Hypothalamus (tissue), 51 donors: ENCODE measurements at regions not wholly inside any gene's neighbourhood (a gene's known extent, or its start where the extent isn't known, plus 50 kb on each side); places are given as distances from the start of the nearest gene placed in this dataset.
"Not testable (repeated sequence)": the region's sequence is repeated elsewhere in the genome, so short reads cannot be mapped to it uniquely, and the experiment has no call there.

Experiments used
- DNase-seq, 51 donors: peaks; one replicate each; lab custom pipeline; 2025; lab: John Stamatoyannopoulos, UW

DNA sequence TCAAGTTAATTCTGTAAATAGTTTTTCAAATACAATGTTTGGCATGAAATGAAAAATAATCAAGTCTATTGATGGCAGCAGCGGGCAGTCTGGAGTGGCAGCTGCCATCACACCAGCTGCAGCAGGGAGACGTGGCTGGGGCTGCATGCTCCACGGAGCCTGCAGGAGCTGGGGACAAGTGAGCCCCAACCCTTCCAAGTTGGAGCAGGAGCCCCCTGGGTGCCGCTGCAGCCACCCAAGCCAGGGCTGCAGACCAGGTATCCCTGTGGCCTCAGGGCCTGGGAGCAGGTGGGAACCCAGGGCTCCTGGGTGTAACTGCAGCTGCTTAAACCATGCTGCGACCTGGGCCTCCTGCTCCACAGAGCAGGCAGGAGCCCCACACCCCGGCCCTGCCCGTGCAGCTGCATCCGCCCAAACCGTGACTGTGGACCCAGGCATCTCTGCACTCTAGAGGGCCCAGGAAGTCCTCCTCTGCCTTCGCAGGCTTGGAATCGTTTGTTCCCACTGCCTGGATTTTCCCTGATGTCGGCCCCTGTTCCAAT, 257.4 kb downstream of the PLOD2 start:
- peak in 1 of 51 donors; percentile 11 for DNase-seq

DNA sequence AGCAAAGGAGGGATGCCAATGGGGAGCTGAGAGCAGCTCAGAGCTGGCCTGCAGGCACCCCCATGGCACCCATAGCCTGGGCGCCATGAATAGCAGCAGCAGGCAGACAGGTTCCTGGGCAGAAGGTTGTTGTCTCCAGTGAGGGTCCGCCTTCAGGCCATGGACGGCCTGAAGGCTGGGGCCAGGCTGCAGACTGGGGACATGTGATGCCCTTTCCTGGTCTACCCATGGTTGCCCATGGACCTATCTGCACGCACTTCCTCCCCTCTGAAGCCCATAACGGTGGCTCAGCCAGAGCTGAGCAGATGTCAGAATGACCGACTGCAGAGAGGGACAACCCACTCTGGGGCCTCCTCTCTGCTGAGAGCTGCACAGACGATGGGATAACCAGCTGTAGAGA, 256.8 kb downstream of the PLOD2 start:
- no peak for DNase-seq

DNA sequence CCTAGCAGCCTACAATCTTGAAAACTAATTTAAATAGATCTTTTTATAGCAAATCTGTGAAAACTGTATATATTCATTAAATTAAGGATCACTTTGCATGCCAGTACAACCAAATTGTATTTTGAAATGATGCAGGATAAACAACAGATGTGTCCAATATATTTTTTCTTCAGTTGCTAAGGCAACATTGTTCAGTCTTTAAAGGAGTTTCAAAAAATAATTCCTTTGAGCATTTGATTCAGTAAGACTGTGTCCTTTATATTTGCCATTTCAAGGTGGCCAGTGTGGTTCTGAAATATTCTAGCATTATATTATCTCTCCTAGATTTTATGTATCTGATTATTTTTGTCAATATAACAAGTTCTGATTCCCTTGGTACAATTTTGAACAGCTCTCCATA, 254.7 kb downstream of the PLOD2 start:
- no peak for DNase-seq

- DNase-seq, result no peak
Observed at GRCh38 chr3:145906755-145907154, 254.2 kb downstream of the PLOD2 start.

DNA sequence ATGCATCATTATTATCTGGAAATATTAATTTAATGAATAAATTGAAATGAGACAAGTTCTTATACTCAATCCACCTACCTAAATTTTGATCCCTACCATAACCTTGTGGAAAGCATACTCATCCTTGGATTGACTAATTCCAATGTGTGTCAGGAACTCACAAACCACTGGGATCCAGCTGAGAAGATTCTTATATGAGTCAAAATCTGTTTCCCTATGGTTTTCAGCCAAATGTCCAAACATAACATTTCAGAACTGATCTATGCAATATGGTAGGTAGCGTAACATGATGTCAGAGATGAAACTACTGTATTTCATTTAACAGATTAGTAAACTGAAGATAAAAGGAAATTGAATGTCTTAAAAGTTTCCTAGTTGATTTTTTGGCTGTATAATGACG, 250.0 kb downstream of the PLOD2 start:
- DNase-seq, result no peak

DNA sequence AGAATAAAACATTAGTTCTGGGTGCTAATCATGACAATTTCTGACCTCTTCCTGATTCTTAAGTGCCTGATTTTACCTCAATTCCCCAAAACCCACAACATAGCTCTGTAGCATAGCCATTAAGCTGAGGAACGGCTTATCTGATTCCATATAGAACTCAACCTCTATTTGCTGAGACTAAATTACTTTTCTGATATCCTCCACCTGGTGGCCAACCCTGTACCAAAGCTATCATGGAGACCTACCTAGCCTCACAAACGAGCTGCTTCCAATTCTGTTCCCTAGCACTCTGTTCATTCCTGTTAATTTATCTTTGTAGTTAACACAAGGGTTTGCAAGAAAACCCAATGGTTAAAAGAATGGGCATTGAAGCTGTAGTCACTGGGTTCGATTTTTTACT, 245.2 kb downstream of the PLOD2 start:
- DNase-seq, result no peak

DNA sequence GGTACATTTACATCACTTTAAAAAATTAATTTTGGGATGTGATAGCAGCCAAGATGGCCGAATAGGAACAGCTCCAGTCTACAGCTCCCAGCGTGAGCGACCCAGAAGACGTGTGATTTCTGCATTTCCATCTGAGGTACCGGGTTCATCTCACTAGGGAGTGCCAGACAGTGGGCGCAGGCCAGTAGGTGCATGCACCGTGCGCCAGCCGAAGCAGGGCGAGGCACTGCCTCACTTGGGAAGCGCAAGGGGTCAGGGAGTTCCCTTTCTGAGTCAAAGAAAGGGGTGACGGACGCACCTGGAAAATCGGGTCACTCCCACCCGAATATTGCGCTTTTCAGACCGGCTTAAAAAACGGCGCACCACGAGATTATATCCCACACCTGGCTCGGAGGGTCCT, 233.2 kb downstream of the PLOD2 start:
- DNase-seq, result not testable (repeated sequence)

- DNase-seq, result no peak
Observed at GRCh38 chr3:145936971-145937370, 224.0 kb downstream of the PLOD2 start.

DNA sequence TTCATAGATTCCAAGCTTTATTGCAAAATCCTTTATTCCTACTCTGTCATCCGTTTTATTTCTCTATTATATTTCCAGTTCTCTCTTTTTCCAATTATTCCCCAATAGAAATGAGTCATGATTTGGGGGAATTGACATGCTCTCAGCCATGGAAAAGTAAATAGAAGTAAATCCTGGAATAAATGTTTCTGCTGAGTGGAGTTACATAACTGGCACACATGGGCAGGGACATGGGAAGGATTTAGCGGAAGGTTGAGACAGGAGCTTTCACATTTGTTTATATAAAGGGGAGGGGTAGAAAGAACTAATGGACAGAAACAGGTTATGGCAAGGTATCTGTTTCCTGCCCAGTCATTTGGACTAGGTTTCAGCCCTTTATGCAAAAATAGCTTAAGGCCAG, 221.6 kb downstream of the PLOD2 start:
- DNase-seq, result no peak

- DNase-seq, result no peak
Observed at GRCh38 chr3:145942052-145942451, 218.9 kb downstream of the PLOD2 start.

DNA sequence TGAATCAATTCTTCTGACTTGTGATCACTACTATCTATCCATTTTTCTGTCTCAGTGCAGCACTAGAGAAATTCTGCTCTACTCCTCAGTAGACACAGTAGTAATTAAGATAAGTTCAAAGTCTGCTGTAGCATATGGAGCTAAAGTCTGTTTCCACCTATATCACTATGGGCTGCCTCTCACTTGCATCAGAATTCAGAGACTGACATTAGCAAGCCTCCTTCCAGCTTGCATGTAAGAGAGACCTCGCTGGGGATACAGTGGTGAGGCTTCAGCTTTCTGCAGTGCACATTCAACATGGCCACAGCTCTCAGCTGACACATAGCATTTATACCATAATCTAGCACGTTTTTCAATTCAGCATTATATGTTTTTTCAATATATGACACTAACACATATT, 217.0 kb downstream of the PLOD2 start:
- DNase-seq, result no peak

DNA sequence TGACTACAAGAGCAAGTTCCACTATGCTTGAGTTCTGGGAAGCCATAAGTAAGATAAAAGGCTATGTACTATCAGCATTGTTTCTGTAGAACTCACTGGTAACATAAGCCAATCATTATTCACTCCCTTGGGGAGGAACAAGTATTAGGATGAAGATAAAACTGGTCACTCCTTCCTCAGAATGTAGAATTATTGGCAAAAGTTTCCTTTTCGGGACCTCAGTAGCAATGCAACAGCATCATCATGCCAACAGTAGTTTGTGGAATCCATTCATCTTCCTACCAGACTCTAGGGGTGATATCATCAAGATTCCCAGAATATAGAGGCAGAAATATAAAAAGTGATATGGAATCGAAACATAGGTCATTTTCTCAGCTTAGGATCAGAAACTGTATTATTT, 209.5 kb downstream of the PLOD2 start:
- no peak for DNase-seq

DNA sequence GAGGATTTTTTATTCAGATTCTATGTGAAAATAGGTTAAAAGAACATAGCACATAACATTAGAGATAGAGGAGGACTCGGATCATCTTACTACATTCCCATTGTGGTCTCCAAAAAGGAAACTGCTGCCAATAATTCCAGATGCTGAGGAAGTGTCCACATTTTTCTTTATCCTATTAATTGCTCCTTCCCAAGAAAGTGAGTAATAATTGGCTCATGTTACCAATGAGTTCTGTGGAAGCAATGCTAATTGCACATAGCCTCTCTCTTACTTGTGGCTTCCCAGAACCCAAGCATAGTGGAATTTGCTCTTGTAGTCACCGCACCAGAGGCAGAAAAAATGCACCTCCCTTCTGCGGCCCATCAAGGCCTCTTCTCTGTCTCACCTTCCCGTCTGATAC, 208.4 kb downstream of the PLOD2 start:
- no peak for DNase-seq

DNA sequence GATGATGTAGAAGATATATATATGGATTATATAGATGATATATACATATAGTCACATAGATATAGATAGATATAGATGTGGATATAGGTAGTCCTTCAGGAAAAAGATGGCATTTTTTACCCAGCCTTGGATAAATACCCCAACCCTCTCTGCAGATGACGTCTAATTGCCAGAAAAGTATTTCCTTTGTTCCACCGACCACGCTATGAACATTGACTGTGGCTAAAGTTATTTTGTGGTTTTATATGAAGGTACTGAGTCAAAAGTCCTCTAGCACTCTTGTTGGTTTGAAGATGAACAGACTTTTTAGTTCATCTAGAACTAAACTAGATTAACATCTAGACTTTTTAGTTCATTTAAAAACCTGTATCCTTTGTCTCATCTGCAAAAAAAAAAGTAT, 207.7 kb downstream of the PLOD2 start:
- DNase-seq, result no peak

GRCh38 chr3:145959457-145960088, 201.4 kb downstream of the PLOD2 start:
- no peak for DNase-seq

- DNase-seq, result no peak
Observed at GRCh38 chr3:145963111-145963510, 197.9 kb downstream of the PLOD2 start.

DNA sequence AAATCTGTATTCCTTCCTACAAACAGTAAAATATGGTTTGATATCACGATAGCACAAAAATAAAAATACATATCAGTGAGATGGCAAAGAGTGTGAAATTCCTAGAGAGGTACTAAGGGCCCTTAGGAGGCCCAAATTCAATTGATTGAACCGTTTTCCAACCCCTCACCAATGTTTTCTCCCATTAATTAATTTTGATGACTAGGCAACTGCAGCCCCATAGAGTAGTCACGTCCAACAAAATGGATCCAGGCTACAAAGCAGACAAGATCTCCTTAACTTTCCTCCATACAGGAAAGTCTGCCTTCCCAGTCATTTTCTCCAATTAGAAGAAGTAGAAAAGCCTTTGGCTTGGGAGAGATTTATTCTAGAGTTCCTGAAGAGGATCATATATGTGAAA, 193.9 kb downstream of the PLOD2 start:
- no peak for DNase-seq

GRCh38 chr3:145971186-145971585, 189.8 kb downstream of the PLOD2 start:
- DNase-seq, result no peak

DNA sequence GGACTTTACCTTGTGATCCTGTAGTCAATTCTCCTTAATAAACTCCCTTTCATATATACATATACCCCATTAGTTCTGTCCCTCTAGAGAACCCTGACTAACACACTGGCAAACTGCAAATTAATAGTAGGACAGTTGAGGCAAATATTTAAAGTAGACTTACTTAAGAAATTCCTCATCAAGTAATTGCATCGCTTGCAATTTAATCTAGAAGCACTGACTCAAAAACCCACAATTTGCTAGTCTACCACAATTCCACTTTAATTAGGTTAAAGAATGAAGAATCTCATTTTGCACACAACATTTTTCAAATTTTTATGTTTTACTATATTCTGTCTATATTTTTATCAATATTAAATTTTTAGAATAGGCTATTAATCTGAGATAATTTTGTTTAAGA, 188.1 kb downstream of the PLOD2 start:
- DNase-seq, result no peak

DNA sequence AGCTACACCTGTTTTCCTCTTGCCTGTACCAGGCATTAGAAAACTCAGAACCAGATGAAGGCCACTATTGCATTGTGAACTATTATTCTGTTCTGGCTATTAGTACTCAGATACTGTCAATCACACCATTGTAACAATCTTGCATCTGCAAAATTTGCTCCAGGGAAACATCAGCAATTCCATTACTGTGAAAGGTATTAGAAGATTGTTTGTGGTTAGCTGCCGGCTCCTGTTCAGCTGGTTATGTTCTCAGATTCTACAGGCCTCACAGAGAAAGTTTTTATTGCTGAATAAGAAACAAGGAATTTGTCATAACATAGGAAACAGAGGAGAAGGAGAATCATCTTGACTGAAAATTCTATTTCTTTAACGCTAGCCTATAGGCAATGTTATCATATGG, 179.9 kb downstream of the PLOD2 start:
- no peak for DNase-seq

- no peak for DNase-seq
Observed at GRCh38 chr3:145983101-145983500, 177.9 kb downstream of the PLOD2 start.
